H1 (cell line): ENCODE measurements at regions not wholly inside any gene's neighbourhood (a gene's known extent, or its start where the extent isn't known, plus 50 kb on each side); places are given as distances from the start of the nearest gene placed in this dataset.

ENCODE experiments used
- POLR2AphosphoS5 ChIP-seq: IDR thresholded peaks from 2 replicates; pipeline ENCODE4 v1.6.1; 2011; ENCODE audit warnings: low read depth, low read length

GRCh38 chr3:127097072-127097405 lies 95.9 kb upstream of the PRR23E start (continued):
- TF ChIP-seq POLR2AphosphoS5 = no peak
- TF ChIP-seq, all 59 proteins: peak for 0
